ENCODE measurements at regions not wholly inside any gene's neighbourhood (a gene's known extent, or its start where the extent isn't known, plus 50 kb on each side); places are given as distances from the start of the nearest gene placed in this dataset.

DNA sequence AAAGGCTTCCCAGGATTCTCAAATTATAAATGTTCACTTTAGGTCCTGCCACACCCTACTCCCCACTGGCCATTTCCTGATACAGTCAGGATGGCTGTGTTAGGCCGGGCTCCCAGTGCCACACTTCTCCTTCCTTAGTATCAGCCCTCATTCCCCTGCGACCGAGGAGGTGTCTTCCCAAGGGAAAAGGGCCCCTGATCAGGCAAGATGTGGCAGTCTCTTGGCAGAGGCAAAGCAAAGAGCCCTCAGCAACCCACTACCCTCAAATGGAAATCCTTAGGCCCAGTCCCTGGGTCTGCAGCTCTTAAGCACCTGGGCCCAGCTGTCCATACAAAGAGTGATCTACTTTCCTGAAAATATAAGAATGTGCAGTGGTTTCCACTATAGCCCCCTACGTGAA, 96.5 kb upstream of the VASH1 start:
- no peak for DNase-seq (ENCODE audit: low read depth)

DNA sequence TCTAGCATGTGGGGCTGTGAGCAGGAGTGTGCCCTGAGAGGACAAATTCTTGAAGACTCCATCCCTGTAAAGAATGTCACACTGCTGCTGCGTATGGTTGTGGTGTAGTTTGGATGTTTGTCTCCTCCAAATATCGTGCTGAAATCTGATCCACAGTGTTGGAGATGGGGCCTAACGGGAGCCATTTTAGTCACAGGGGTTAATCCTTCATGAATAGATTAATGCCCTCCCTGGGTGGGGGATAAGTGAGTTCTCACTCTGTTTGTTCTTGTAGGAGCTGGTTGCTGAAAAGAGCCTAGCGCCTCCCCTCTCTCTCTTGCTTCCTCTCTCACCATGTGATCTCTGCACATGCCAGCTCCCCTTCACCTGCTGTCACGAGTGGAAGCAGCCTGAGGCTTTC, 94.5 kb upstream of the VASH1 start:
- no peak for DNase-seq (ENCODE audit: low read depth)

DNA sequence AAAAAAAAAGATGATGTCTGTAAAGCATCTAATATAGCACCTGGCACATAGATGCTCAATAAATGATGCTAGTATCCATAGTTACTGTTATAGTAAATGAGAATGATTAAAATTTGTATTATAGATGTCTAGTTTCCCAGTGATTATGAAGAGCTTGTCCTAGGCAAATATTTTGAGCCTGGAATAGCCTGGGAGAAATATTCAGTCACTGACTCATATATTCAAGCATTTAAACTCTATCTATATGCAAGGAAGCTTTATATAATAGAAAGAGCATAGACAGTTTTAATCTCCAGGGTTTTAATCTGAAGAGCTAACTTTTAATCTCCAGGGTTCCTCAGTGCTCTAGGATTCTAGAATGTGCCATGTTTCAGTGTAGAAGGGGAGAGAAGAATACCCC, 91.5 kb upstream of the VASH1 start:
- no peak for DNase-seq (ENCODE audit: low read depth)

DNA sequence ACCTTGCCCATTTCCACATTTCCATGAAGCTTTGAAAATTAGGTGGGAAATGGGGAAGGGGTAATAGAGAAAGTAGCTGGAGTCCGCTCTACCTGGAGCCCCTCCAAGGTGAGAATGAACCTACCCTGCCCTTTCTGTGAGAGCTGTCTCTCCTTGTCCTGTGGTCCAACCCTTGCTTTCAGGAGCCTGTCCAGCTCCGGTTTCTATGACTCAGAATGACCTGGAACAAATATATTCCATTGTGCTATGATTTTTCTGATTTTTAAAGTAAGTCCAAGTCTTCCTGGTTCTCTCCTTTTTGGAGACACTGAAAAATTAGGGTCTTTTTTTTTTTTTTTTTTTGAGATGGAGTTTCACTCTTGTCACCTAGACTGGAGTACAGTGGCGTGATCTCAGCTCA, 89.1 kb upstream of the VASH1 start:
- DNase-seq (ENCODE audit: low read depth), result no peak

DNA sequence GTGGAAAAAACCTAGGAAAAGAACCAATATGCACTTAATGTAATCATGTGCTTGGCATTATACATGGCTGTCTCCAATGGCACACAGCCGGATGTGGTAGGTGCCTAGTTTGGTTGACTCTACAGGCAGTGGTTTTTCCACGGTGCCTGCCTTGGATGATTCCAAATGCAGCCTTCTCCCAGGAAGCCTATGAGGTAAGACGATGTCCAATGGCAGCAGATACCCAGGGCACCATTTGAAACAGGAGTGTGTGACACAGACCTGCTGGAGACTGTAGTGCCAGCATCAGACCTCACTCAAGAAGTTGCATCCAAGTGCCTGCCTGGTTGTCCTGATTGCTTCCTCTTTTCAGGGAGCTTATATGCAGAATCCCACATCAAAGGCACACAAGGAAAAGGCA, 88.0 kb upstream of the VASH1 start:
- no peak for DNase-seq (ENCODE audit: low read depth)

DNA sequence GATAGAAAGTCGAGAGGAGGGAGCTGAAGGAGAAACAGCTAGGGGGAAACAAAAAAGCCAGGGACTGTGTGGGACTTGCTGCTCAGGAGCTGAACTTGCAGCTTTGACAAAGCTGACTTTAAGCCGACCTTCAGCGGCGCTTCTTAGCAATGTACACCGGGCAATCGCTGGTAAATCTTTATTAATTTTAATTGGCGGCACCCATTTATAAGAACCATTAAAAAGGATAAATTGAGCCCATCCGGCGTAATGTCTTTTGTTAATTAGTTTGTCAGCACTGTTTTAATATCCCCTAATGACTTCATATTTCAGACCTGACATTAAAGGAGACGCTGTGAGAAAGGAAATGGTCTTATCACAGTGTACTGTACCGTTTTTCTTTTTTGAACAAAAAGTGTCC, 86.2 kb upstream of the VASH1 start:
- no peak for DNase-seq (ENCODE audit: low read depth)

DNA sequence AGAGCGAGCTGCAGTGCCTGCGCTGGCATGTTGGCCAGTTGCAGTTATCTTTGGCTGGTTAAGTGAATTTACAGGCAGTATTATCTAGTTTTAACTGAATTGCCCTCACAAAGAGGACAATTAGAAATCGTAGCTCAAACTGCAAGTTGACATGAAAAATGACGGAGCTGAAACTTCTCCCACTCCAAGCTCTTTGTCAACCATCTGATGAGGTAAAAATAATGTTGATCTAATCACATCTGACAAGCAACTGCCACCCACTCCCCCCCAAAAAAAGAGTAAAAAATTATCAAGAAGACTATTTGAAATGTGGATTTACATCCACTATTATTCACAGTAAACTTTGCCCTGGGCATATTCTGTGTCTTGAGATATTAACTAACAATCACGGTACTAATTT, 84.7 kb upstream of the VASH1 start:
- no peak for DNase-seq (ENCODE audit: low read depth)

DNA sequence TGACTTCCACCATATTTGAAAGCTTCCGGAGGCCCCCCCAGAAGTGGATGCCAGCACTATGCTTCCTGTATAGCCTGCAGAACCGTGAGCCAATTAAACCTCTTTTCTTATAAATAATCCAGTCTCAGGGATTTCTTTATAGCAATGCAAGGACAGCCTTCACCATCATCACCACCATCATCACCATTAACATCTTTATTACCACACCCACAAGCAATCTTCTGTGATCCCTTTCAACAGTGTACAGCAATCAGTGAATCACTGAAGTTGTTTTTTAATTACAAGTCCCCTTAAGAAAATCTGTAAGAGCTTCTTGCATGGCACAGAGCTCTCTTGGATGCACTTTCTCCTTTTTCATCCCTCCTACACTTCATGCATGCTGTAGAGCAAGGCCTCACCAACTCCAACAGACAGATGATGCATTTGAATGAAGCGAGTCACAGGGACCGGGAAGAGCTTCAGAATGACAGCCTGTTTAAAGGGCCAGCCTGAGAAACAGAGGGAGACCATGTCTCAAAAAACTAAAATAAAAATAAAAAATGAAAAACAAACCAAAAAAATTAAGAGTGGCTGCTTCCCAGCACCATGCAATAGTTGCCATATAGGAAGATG, 83.6 kb upstream of the VASH1 start:
- no peak for DNase-seq (ENCODE audit: low read depth)

DNA sequence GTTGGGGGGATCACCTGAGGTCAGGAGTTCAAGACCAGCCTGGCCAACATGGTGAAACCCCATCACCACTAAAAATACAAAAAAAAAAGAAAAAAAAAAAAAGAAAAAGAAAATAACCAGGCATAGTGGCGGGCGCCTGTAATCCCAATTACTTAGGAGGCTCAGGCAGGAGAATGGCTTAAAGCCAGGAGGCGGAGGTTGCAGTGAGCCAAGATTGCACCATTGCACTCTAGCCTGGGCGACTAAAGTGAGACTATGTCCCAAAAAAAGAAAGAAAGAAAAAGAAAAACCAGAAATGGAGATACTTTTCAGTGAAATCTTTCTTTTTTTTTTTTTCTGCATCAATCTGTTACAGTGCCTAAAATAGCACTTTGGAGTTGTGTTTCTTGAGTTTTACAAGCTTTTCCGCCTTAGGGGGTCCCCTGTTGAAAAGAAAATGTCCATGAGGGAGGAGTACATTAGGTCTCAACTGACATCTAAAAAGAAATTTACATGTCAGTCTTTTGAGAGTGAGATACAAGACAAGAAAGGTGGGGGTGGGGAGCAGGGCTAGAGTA, 82.9 kb upstream of the VASH1 start:
- DNase-seq (ENCODE audit: low read depth), result no peak

DNA sequence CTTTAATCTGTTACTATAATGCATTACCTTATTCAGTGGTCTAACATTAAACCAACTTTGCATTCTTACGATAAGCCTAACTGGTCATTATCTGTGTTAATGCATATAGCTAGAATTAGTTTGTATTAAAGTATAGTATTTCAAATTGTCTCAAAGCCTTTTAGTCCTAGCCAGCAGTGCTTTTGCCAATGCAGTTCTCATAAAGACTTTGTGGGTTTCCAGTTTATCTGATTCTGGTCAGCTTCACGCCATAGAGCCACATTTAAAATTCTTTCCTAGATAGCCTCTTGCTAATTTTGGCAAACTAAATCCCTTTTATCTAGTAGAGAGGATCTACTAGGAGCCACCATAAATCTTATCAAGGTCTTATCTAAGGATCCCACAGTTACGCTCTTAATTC, 78.9 kb upstream of the VASH1 start:
- DNase-seq (ENCODE audit: low read depth), result no peak

DNA sequence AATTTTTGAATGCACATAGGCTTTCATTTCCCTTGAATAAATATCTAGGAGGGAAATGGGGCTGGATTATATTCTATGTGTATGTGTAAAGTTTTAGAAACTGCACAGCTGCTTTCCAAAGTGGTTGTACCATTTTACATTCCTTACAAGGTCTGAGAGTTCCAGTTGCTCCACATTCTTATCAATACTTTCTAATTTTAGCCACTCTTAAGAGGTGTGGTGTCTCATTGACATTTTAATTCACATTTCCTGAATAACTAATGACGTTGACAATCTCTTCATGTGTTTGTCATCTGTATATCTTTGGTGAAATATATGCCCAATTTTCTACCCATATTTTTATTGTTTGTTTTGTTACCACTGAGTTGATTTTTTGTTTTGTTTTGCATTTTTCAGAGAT, 74.6 kb upstream of the VASH1 start:
- DNase-seq (ENCODE audit: low read depth), result no peak

DNA sequence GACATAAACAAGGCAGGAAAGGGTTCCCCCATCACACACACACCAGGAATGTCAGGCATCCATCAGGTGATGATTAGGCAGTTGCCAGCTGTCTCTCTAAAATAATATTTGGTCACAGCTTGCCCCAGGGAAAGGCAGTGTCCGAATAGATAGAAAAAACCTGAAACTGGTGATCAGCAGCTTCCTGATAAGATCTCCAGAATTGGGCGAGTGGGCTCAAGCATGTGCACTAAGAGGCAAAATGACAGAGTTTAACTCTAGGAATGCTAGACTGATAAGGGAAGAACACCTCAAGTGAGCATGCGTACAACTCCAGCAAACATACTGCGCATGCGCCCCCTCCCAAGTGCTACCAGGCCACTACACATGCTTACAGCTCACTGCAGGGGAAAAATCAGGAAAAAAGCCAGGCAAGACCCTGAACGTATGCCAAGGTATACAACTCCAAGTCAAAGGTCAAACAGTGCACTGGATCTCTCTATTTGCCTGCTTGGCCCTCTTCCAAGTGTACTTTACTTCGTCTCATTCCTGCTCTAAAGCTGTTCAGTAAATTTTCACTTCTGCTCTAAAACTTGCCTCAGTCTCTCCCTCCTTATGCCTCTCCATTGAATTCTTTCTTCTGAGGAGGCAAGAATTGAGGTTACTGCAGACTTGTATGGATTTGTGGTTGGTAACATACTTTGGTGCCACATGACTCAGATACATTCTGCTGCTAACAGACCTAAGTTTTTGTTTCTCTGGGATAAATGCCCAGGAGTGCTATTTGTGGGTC, 73.5 kb upstream of the VASH1 start:
- DNase-seq (ENCODE audit: low read depth), result no peak

DNA sequence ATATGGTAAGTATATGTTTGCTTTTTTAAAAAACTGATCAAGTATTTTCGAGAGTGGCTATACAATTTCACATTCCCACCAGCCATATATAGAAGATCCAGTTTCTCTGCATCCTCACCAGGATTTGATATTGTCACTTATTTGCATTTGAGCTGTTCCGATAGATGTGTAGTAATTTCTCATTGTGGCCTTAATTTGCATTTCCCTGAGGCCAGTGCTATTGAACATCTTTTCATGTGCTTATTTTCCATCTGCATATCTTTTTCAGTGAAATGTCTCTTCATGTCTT, 72.9 kb upstream of the VASH1 start:
- no peak for DNase-seq (ENCODE audit: low read depth)

DNA sequence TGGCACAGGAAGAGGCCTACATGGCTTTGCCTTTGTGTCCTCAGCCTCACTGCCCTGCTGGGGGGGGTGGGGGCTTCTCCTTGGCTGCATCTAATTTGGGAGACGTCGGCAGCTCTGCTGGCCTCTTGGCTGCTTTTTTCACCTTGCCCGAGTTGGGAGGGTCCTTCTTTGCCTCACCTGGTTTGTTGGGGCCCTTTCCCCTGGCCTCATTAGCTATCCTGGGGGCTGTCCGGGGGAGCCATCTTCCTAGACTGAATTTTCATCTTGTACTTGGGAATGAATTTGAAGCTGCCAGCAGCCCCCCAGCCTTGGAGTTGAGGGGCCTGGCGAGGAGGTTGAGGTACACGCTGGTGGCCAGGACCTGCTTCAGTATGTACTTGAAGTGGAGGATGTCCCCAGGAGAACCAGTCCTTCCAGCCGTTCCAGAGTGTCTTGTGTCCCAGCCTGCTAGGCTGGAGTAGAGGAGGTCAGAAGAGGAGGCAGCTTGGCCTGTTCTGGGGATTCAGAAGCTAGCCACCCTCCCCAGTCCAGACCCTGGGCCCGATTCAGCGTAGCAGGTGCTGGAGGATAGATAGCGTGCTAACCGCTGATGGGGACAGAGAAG, 70.7 kb upstream of the VASH1 start:
- no peak for DNase-seq (ENCODE audit: low read depth)

DNA sequence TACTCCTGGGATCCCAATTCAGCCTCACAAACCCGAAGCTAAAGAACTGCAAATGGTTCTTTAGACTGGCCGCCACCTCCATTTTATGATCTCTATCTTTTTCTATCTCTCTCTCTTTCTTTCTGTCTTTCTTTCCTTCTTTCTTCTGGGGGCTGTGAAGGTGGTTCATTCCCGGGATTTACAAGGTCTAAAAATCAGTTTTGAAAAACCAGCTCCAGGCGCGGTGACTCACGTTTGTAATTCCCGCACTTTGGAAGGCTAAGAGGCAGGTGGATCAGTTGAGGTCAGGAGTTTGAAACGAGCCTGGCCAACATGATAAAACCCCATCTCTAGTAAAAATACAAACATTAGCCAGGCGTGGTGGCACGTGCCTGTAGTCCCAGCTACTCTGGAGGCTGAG, 67.2 kb upstream of the VASH1 start:
- DNase-seq (ENCODE audit: low read depth), result no peak

DNA sequence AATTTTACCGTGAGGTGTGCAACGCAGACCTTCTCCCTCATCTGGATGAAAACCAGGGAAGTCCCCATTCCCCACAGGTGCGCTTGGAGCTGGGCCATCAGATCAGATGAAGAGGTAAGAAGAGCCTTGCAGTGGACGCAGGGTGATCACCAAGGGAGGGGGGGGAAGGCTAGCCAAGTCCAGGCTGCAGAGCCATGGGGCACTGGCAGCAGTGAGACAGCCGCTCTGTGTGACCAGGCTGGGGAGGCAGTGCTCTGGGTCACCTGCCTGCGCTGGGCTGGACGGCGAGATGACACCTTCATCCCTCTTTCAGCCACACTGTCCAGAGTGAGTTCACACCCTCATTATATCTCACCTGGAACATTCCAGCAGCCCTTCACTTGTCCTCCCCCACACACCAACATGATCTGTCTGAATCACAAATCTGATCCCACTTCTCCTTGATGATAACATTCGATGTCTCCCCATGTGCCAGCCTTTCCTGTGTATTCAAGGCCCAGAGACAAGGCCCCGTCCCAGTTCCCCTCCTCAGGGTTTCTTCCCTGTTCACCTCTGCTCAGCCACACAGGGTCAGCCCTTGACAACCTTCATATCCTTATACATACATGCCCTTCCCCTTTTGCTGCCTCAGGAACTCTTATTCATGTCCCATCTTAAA, 65.9 kb upstream of the VASH1 start:
- no peak for DNase-seq (ENCODE audit: low read depth)

DNA sequence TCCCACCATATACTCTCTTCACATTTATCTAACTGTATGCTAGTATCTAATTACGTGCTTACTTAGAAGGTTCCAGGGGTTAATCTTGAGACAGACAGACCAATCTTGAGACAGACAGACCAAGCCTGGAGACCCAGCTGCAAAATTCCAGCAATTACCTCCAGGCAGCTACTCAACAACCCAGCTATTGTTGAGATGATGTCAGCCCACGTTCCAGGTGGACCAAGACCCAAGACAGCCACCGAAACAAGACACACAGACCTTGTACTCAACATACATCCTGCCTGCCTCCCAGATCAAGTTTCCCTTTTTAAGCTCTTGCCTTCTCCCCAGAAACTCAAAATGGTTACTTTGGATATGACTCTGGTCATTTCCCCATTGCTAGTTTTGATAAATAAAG, 64.9 kb upstream of the VASH1 start:
- DNase-seq (ENCODE audit: low read depth), result no peak

DNA sequence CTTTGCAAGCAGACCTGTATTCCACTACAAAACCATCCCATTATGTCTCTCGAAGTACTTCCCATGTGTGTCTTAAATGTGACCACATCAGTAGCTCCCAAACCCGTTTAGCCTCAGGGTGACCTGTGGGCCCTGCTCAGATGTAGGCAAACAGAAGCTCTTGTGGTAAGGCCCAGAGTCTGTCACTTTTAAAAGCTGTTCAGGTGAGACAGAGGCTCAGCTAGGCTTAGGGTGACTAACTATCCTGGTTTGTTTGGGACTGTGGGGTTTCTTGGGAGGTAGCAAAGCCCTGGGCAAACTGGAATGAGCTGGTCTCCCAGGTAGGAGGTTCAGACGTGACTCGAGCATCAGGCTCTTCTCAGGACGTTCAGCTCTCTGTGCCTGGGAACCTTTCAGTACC, 64.5 kb upstream of the VASH1 start:
- no peak for DNase-seq (ENCODE audit: low read depth)

DNA sequence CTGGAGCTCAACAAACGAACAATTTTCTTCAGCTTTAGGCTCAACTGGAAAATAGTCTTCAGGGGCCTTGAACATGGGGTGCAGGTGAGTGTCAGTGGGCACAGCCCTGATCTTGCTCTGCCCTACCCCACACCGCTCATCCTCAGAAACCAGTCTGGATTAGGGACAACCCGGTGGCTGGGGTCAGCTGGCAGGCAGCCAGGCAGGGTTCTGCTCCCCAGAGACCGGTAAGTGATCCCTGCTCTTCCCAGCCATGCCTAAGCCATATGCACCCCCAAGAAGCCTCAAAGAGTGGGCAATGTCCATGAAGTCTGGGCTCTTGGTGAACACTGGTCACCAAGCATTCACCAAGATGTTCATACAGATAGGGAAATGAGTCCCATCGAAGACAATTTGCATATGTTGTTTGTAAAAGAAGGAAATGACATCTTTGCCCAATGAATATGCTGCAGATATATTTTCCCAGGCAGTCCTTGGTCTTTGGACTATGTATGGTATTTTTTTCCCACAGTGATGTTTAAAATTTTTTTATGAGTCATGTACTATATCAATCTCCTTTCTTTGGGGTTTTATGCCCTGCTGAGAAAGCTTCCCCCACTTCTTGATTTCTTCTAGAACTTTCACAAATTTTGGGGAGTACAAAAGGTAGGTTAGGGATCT, 63.9 kb upstream of the VASH1 start:
- DNase-seq (ENCODE audit: low read depth), result no peak

DNA sequence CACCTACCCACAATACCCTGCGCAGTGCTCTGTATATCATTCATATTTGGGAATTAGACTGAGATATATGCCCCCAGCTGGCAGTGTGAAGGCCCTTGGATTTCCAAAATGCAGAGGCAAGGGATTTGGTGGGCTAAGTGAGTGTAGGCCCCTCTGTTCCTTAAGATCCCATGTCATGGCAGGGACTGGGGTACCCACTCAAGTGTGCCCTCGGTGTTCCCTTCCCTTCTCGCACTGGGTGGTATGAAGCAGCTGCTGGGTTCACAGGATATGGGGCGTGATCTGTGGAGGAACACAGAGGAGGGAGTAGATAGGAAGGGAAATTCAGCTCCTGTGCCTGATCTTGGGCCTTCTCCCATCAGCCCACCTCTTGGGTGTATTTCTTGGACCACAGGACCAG, 63.1 kb upstream of the VASH1 start:
- no peak for DNase-seq (ENCODE audit: low read depth)

DNA sequence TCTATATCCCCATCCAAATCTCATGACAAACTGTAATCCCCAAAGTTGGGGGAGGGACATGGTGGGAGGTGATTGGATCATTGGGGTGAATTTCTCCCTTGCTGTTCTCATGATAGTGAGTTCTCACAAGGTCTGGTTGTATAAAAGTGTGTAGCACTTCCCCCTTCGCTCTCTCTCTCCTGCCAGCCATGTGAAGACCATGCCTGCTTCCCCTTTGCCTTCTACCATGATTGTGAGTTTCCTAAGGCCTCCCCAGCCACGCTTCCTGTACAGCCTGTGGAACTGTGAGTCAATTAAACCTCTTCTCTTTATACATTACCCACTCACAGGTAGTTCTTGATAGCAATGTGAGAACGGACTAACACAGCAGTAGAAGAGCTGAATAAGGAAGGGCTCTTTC, 62.6 kb upstream of the VASH1 start:
- no peak for DNase-seq (ENCODE audit: low read depth)

DNA sequence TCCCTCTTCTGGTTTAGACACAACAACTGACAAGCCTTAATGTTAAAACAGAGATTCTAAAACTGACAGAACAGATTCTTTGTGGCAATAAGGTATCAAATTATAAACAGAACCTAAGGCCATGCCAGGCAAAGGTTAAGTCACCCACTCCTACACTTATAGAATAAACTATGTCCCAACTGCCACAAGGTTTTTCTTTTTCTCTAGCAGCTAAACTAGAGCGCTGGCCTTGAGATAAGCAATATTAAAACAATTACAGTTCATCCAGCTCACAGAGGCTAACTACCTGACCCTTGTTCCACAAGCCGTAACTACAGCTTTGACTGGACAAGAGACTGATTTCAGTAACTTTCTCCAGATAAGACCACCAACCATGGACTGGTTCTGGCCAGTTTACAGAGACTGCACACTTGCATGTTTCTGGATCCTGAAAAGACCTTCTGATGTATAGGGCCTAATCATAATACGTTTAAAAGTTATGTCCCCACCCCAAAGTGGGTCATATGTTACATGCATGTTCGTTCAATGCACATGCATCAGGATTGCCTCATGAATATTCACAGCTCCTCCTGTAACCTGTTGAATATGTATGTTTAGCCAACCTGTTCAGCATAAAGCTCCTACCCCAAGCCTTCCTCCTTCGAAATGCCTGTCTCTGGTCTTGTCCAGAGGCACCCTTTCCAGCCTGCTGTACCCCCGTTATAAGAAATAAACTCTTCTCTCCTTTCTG, 61.9 kb upstream of the VASH1 start:
- DNase-seq (ENCODE audit: low read depth), result no peak

All from stimulated activated CD4-positive, alpha-beta T cell treated with anti-CD3 and anti-CD28 coated beads, Interleukin-2, amount 100 ng/mL, for 4 hours (primary cell).